ENCODE measurements at regions not wholly inside any gene's neighbourhood (a gene's known extent, or its start where the extent isn't known, plus 50 kb on each side); places are given as distances from the start of the nearest gene placed in this dataset.
"Not testable (repeated sequence)": the region's sequence is repeated elsewhere in the genome, so short reads cannot be mapped to it uniquely, and the experiment has no call there.

- DNase-seq (ENCODE audit: low spot score) = no peak
These were observed 580.4 kb downstream of the UQCRFS1 start for GRCh38 chr19:28632371-28633080.

GRCh38 chr19:28631961-28632360, 581.0 kb downstream of the UQCRFS1 start:
- no peak for DNase-seq (ENCODE audit: low spot score)

GRCh38 chr19:28627669-28628068, 585.3 kb downstream of the UQCRFS1 start:
- no peak for DNase-seq (ENCODE audit: low spot score)

GRCh38 chr19:28626407-28626806, 586.5 kb downstream of the UQCRFS1 start:
- not testable (repeated sequence) for DNase-seq (ENCODE audit: low spot score)

- DNase-seq (ENCODE audit: low spot score) = no peak
These were observed 593.0 kb downstream of the UQCRFS1 start for GRCh38 chr19:28619816-28620429.

GRCh38 chr19:28618504-28618903, 594.4 kb downstream of the UQCRFS1 start:
- no peak for DNase-seq (ENCODE audit: low spot score)

GRCh38 chr19:28615966-28616365, 597.0 kb downstream of the UQCRFS1 start:
- no peak for DNase-seq (ENCODE audit: low spot score)

GRCh38 chr19:28615546-28615916, 597.4 kb downstream of the UQCRFS1 start:
- no peak for DNase-seq (ENCODE audit: low spot score)

GRCh38 chr19:28614634-28615545, 598.1 kb downstream of the UQCRFS1 start:
- DNase-seq (ENCODE audit: low spot score) = no peak

GRCh38 chr19:28612275-28612769, 600.6 kb downstream of the UQCRFS1 start:
- DNase-seq (ENCODE audit: low spot score) = no peak

GRCh38 chr19:28611227-28611914, 601.6 kb downstream of the UQCRFS1 start:
- DNase-seq (ENCODE audit: low spot score) = not testable (repeated sequence)

- DNase-seq (ENCODE audit: low spot score) = no peak
These were observed 602.2 kb downstream of the UQCRFS1 start for GRCh38 chr19:28610731-28611130.

- no peak for DNase-seq (ENCODE audit: low spot score)
These were observed 603.0 kb downstream of the UQCRFS1 start for GRCh38 chr19:28609944-28610343.

GRCh38 chr19:28609091-28609755, 603.7 kb downstream of the UQCRFS1 start:
- DNase-seq (ENCODE audit: low spot score) = no peak

- no peak for DNase-seq (ENCODE audit: low spot score)
These were observed 604.7 kb downstream of the UQCRFS1 start for GRCh38 chr19:28608292-28608691.

- DNase-seq (ENCODE audit: low spot score) = no peak
These were observed 605.8 kb downstream of the UQCRFS1 start for GRCh38 chr19:28607066-28607583.

- DNase-seq (ENCODE audit: low spot score) = no peak
These were observed 606.5 kb downstream of the UQCRFS1 start for GRCh38 chr19:28606269-28607032.

GRCh38 chr19:28605501-28606268, 607.3 kb downstream of the UQCRFS1 start:
- no peak for DNase-seq (ENCODE audit: low spot score)

- no peak for DNase-seq (ENCODE audit: low spot score)
These were observed 609.5 kb downstream of the UQCRFS1 start for GRCh38 chr19:28603453-28603852.

All from D341Med (cell line).